ENCODE measurements at regions not wholly inside any gene's neighbourhood (a gene's known extent, or its start where the extent isn't known, plus 50 kb on each side); places are given as distances from the start of the nearest gene placed in this dataset.
"Not testable (repeated sequence)": the region's sequence is repeated elsewhere in the genome, so short reads cannot be mapped to it uniquely, and the experiment has no call there.

DNA sequence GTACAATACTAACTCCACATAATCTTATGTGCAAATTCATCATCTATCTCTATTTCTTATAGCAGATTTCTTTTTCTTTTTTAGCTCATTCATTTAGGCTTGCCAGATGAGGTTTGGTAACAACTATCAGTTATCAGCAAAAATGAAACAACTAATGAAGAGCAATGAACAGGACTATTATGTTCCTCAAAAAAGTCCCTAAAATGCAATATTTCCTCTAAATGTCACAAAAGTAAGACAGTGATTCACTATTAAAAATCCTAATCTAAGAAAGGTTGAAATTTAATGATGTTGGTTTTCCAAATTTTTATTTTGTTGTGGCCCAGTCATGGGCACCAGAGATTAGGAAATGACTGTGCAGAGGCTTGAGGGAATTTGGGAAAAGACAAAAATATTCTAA is 135.3 kb downstream of the PPIAL4G start:
- in situ Hi-C loops (cut with HindIII; ENCODE audit: low pct_ligation_motif_present, low sequenced_read_pairs), result no loop called here
- Histone ChIP-seq H3K27me3 (replicated peaks) (peaks cover 19% of the 10 kb centered on the region), H3K4me3 (ENCODE audit: low read depth, low read length) (no peak overlapping the region), H3K36me3 (replicated peaks) (no peaks in the 10 kb centered on the region), H3K27ac (no peak overlapping the region)
- TF ChIP-seq, protein P1, sequence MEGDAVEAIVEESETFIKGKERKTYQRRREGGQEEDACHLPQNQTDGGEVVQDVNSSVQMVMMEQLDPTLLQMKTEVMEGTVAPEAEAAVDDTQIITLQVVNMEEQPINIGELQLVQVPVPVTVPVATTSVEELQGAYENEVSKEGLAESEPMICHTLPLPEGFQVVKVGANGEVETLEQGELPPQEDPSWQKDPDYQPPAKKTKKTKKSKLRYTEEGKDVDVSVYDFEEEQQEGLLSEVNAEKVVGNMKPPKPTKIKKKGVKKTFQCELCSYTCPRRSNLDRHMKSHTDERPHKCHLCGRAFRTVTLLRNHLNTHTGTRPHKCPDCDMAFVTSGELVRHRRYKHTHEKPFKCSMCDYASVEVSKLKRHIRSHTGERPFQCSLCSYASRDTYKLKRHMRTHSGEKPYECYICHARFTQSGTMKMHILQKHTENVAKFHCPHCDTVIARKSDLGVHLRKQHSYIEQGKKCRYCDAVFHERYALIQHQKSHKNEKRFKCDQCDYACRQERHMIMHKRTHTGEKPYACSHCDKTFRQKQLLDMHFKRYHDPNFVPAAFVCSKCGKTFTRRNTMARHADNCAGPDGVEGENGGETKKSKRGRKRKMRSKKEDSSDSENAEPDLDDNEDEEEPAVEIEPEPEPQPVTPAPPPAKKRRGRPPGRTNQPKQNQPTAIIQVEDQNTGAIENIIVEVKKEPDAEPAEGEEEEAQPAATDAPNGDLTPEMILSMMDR (IDR thresholded peaks at IDR 0.05; ENCODE audit: low read depth, low read length, missing control alignments), result no peak
- no peak for DNase-seq

DNA sequence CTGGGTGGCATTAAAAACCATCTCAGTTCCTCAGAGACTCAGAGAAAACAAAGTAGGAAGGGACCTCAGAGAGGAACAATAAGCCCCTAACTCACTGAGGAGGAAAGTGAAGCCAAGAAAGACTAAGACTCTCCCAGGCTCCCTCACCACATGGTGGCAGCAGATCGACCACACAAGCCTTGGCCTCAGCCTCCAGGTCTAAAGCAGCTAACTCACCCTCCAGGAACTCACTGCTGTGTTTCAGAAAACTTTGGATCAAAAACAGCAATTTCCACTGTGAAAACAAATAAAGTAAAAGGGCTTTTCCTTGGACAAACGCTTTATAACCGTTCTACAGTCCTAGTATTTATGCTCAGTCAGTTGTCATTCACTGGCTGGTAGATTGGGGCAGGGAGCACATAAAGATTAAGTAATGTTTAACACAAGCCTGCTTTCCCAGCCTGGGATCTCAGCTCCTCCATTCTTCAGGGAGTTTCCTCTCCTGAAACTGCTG is 137.4 kb downstream of the PPIAL4G start:
- peak; percentile 54 for DNase-seq
- H3K4me3 ChIP-seq (ENCODE audit: low read depth, low read length); in situ Hi-C loops (cut with HindIII; ENCODE audit: low pct_ligation_motif_present, low sequenced_read_pairs); H3K36me3 ChIP-seq (replicated peaks); H3K27ac ChIP-seq: not testable (repeated sequence)
- peaks cover 17% of the 10 kb centered on the region for H3K27me3 ChIP-seq (replicated peaks)
- TF ChIP-seq, protein P1 (IDR thresholded peaks at IDR 0.05; ENCODE audit: low read depth, low read length, missing control alignments), result peak; percentile 74

DNA sequence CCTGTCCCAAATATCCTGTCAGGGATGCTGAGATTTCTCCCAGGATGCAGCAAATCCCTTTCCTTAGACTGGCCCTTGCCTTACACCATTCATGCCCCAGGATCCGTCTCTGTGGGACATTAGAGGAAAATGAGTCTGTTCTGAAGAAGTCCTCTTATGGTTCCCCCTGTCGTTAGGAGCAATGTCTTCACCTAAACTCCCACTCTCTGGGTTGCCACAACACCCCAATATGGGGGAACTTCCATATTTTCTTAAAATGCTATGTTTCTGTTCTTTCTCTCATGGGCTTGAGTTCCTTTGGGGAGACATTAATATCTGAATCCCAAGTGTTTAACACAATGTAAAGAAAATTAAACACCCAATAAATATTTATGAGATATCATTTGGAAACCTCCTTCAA is 138.5 kb downstream of the PPIAL4G start:
- H3K4me3 ChIP-seq (ENCODE audit: low read depth, low read length); H3K27ac ChIP-seq; DNase-seq; H3K27me3 ChIP-seq (replicated peaks); H3K36me3 ChIP-seq (replicated peaks); in situ Hi-C loops (cut with HindIII; ENCODE audit: low pct_ligation_motif_present, low sequenced_read_pairs): not testable (repeated sequence)

DNA sequence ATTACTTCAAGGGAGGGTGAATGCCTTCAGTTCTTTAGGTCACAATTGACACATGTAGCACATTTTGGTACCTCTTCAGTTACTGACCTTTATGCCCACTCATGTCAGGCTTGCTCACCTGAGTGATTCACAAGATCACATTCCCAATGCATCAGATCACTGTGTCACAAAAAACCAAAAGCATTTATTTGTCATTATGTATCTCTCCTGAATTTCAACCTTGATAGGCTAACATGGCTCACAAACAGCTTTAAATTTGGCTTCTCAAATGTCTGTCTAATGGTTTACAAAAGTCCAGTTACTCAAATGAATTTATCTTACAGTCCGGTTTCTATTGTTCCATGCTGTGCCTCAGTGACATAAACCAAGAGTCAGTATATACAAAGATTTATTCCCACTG is 141.4 kb downstream of the PPIAL4G start:
- in situ Hi-C loops (cut with HindIII; ENCODE audit: low pct_ligation_motif_present, low sequenced_read_pairs); H3K27ac ChIP-seq; DNase-seq; H3K36me3 ChIP-seq (replicated peaks); H3K27me3 ChIP-seq (replicated peaks); H3K4me3 ChIP-seq (ENCODE audit: low read depth, low read length): not testable (repeated sequence)

DNA sequence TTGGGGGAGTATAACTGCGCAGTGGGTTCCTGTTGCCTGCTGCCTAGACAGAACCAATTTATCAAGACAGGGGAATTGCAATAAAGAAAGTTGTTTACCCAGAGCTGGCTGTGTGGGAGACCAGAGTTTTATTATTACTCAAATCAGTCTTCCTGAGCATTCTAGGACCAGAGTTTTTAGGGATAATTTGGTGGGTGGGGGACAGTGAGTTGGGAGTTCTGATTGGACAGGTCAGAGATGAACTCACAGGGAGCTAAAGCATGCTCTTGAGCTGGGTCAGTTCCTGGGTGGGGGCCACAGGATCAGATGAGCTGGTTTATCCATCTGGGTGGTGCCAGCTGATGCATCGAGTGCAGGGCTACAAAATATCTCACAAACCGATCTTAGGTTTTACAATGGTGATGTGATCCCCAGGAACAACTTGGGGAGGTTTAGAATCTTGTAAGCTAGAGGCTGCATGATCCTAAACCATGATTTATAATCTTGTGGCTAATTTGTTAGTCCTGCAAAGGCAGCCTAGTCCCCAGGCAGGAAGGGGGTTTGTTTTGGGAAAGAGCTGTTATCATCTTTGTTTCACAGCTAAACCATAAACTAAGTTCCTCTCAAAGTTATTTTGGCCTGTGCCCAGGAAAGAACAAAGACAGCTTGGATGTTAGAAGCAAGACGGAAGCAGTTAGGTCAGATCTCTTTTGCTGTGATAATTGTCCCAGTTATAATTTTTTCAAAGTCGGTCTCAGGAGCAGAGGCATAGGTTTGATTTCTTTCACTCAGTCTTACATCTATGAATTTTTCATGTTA is 146.8 kb downstream of the PPIAL4G start:
- peak; percentile 35 for DNase-seq
- H3K36me3 ChIP-seq (replicated peaks); in situ Hi-C loops (cut with HindIII; ENCODE audit: low pct_ligation_motif_present, low sequenced_read_pairs); H3K27me3 ChIP-seq (replicated peaks); H3K4me3 ChIP-seq (ENCODE audit: low read depth, low read length): not testable (repeated sequence)
- H3K27ac ChIP-seq, result peak overlapping the region; percentile 51

DNA sequence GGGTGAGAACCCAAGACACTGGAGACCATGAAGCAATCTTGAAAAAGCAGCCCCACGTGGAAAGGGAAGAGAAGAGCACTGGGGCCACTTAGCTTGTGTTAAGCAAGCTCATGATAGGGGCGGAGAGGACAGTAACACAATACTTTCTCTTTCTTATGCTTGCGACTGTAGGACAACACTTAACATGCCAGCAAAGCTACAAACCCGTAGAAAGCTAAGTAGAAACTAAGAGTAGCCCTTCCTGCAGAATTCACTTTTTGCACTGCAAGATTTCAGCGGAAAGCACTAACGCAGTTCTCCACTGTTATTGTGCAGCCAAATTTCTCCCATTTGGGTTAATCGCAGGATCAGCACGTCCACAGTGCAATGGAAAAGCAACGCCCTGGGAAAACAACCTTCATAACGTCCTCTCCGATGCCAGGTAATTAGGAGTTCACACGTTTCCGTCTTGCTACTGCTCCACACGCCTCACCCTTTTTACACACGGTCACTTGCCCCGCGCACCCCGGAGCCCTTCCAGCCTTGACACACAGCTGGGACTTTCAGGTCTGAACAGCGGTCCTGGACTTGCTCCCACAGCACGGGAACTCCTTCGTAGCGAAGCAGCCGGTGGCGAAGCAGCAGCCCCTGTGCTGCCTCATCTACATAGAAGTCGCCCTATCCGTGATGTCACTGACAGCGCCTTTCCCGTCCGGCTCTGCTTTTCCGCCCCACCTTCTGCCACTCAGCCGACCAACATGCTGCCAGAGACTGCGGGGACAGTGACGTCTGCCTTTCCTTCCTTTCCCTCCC is 148.6 kb downstream of the PPIAL4G start:
- peak overlapping the region; percentile 61 for H3K4me3 ChIP-seq (ENCODE audit: low read depth, low read length)
- TF ChIP-seq, protein P1 (IDR thresholded peaks at IDR 0.05; ENCODE audit: low read depth, low read length, missing control alignments), result peak; percentile 10
- in situ Hi-C loops (cut with HindIII; ENCODE audit: low pct_ligation_motif_present, low sequenced_read_pairs), result no loop called here
- no peaks in the 10 kb centered on the region for H3K36me3 ChIP-seq (replicated peaks)
- H3K27me3 ChIP-seq (replicated peaks), result no peaks in the 10 kb centered on the region
- peak; percentile 92 for DNase-seq
- H3K27ac ChIP-seq, result peak overlapping the region; percentile 99

DNA sequence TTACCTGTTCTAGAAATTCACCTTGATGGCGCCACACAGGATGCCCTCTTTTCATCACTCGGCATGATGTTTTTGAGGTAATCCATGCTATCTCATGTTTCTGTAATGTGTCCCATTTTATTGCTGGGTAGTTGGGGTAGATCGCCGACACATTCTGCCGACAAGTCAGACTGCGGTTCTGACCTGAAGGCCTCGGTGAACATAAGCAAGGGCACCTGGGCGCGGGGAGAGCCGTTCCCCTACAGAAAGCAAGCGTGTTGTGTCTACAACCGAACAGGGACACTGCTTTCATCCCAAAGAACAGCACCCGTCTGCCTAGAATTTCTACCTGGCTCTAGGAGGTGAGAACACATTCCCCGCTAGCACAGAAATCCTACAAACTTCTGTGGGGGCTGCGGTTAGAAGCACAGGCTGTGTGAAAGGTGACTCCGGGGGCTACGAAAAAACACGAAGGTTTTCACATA is 149.2 kb downstream of the PPIAL4G start:
- H3K36me3 ChIP-seq (replicated peaks), result no peaks in the 10 kb centered on the region
- in situ Hi-C loops (cut with HindIII; ENCODE audit: low pct_ligation_motif_present, low sequenced_read_pairs), result no loop called here
- no peaks in the 10 kb centered on the region for H3K27me3 ChIP-seq (replicated peaks)
- TF ChIP-seq, protein P1 (IDR thresholded peaks at IDR 0.05; ENCODE audit: low read depth, low read length, missing control alignments), result no peak
- DNase-seq, result no peak
- no peak overlapping the region for H3K27ac ChIP-seq
- peak overlapping the region; percentile 61 for H3K4me3 ChIP-seq (ENCODE audit: low read depth, low read length)

Measured in brain microvascular endothelial cell (primary cell).